Liver (tissue), 8 donors: ENCODE measurements at regions not wholly inside any gene's neighbourhood (a gene's known extent, or its start where the extent isn't known, plus 50 kb on each side); places are given as distances from the start of the nearest gene placed in this dataset.

Source experiments
- DNase-seq: peaks from one replicate; pipeline ENCODE4 v3.0.0-alpha.2; 2017; ENCODE audit warnings: low spot score
- H3K27ac ChIP-seq, 2 donors: one replicate each; pipeline ENCODE4 v1.7.0; 2013; ENCODE audit warnings: inconsistent platforms in 2 of 2, low read length in 2 of 2, control low read depth in 1 of 2, low read depth in 1 of 2, mild to moderate bottlenecking in 1 of 2
- H3K27me3 ChIP-seq, 4 donors: one replicate each; pipeline versions ENCODE4 v1.6.1 to v1.7.0; 2013; ENCODE audit warnings: low read length in 3 of 4, inconsistent platforms in 1 of 4, mild to moderate bottlenecking in 1 of 4, moderate library complexity in 1 of 4; ENCODE audit not compliant: control insufficient read depth in 4 of 4, insufficient read depth in 4 of 4
- H3K36me3 ChIP-seq, 4 donors: one replicate each; pipeline versions ENCODE4 v1.6.1 to v1.7.0; 2013; ENCODE audit warnings: low read length in 3 of 4, mild to moderate bottlenecking in 3 of 4, low read depth in 1 of 4, moderate library complexity in 1 of 4; ENCODE audit not compliant: control insufficient read depth in 4 of 4, insufficient read depth in 3 of 4
- H3K4me1 ChIP-seq, 4 donors: one replicate each; pipeline versions ENCODE4 v1.6.1 to v1.7.0; 2013; ENCODE audit warnings: low read length in 3 of 4, mild to moderate bottlenecking in 3 of 4, moderate library complexity in 1 of 4; ENCODE audit not compliant: control insufficient read depth in 4 of 4, insufficient read depth in 4 of 4
- H3K4me3 ChIP-seq, 3 donors: one replicate each; pipeline versions ENCODE4 v1.6.1 to v1.7.0; 2013; ENCODE audit warnings: low read length in 3 of 3, control low read depth in 1 of 3, low read depth in 1 of 3, mild to moderate bottlenecking in 1 of 3
- H3K9ac ChIP-seq, 2 donors: one replicate each; pipeline ENCODE4 v1.7.0; 2013; ENCODE audit warnings: low read length in 2 of 2, mild to moderate bottlenecking in 2 of 2, moderate library complexity in 2 of 2, control low read depth in 1 of 2, low read depth in 1 of 2
- H3K9me3 ChIP-seq, 4 donors: one replicate each; pipeline versions ENCODE4 v1.6.1 to v1.7.0; 2013; ENCODE audit warnings: low read length in 3 of 4; ENCODE audit not compliant: control insufficient read depth in 4 of 4
- ATF3 ChIP-seq: IDR thresholded peaks from 2 replicates; pipeline ENCODE4 v1.6.1; 2016; ENCODE audit warnings: antibody characterized with exemption
- CTCF ChIP-seq: fragments of 150-350 bp; IDR thresholded peaks from 2 replicates; pipeline ENCODE4 v1.5.1; 2017; ENCODE audit warnings: improper control_type of control experiment, low read depth, low read length; ENCODE audit not compliant: missing input control
- FOXA1 ChIP-seq: IDR thresholded peaks from 2 replicates; pipeline ENCODE4 v1.6.1; 2016; ENCODE audit warnings: antibody characterized with exemption
- FOXA2 ChIP-seq: IDR thresholded peaks from 2 replicates; pipeline ENCODE4 v1.6.1; 2016; ENCODE audit warnings: antibody characterized with exemption
- GABPA ChIP-seq, 2 donors: IDR thresholded peaks in 1 of 2; conservative IDR thresholded peaks in 1 of 2; 2 replicates each; pipeline ENCODE4 v1.6.1; 2016; ENCODE audit warnings: antibody characterized with exemption in 2 of 2, mild to moderate bottlenecking in 1 of 2, moderate library complexity in 1 of 2
- HNF4G ChIP-seq: IDR thresholded peaks from 2 replicates; pipeline ENCODE4 v1.6.1; 2016; ENCODE audit warnings: antibody characterized with exemption
- JUND ChIP-seq, 2 donors: IDR thresholded peaks; 2 replicates each; pipeline ENCODE4 v1.6.1; 2016; ENCODE audit warnings: antibody characterized with exemption in 2 of 2
- MAX ChIP-seq: IDR thresholded peaks from 2 replicates; pipeline ENCODE4 v1.6.1; 2016; ENCODE audit warnings: antibody characterized with exemption
- NR2F2 ChIP-seq: IDR thresholded peaks from 2 replicates; pipeline ENCODE4 v1.6.1; 2016; ENCODE audit warnings: antibody characterized with exemption
- RAD21 ChIP-seq, 2 donors: IDR thresholded peaks; 2 replicates each; pipeline ENCODE4 v1.6.1; 2016; ENCODE audit warnings: antibody characterized with exemption in 2 of 2, mild to moderate bottlenecking in 2 of 2
- REST ChIP-seq: IDR thresholded peaks from 2 replicates; pipeline ENCODE4 v1.6.1; 2016; ENCODE audit warnings: antibody characterized with exemption, mild to moderate bottlenecking
- RXRA ChIP-seq, 2 donors: IDR thresholded peaks; 2 replicates each; pipeline ENCODE4 v1.6.1; 2017 to 2018; ENCODE audit warnings: antibody characterized with exemption in 2 of 2, mild to moderate bottlenecking in 1 of 2
- SP1 ChIP-seq: IDR thresholded peaks from 2 replicates; pipeline ENCODE4 v1.6.1; 2018; ENCODE audit warnings: antibody characterized with exemption, mild to moderate bottlenecking
- YY1 ChIP-seq: IDR thresholded peaks from 2 replicates; pipeline ENCODE4 v1.6.1; 2016; ENCODE audit warnings: antibody characterized with exemption, mild to moderate bottlenecking
- ZBTB33 ChIP-seq: IDR thresholded peaks from 2 replicates; pipeline ENCODE4 v1.6.1; 2016; ENCODE audit warnings: antibody characterized with exemption
- WGBS: extraction: QIAGEN DNeasy Blood & Tissue Kit; methylation state at CpG from one replicate; pipeline ENCODE4 v1.1.7; 2013; 5-methylcytosine and 5-hydroxymethylcytosine counted together
- donor health status: healthy.
- donor health status: healthy.
- donor health status: healthy.
- donor health status: healthy.
- donor health status: healthy.

- DNase-seq = no peak
- Histone ChIP-seq H3K9ac (no peak overlapping the region), H3K4me1 (no peaks in the 10 kb centered on the region), H3K4me3 (no peak overlapping the region), H3K27ac (no peak overlapping the region), H3K36me3 (no peaks in the 10 kb centered on the region), H3K9me3 (no peaks in the 10 kb centered on the region), H3K27me3 (no peaks in the 10 kb centered on the region)
- TF ChIP-seq YY1 (no peak), FOXA2 (no peak), RXRA (IDR thresholded peaks at IDR 0.05) (no peak), JUND (IDR thresholded peaks at IDR 0.05) (no peak), NR2F2 (no peak), MAX (no peak)
- 89% methylated on average over 16 of the region's 16 CpGs for WGBS
Measured at GRCh38 chr14:101108579-101109346, 205.2 kb upstream of the RTL1 start.

- no peak for TF ChIP-seq GABPA (IDR thresholded peaks at IDR 0.05 in 1 of 2, conservative IDR thresholded peaks at IDR 0.05 in 1 of 2)
- no peak for TF ChIP-seq FOXA1
- TF ChIP-seq CTCF = no peak
- no peak for TF ChIP-seq JUND (IDR thresholded peaks at IDR 0.05)
- TF ChIP-seq RAD21 (IDR thresholded peaks at IDR 0.05) = no peak
- no peak for TF ChIP-seq HNF4G
- 97% methylated on average over 8 of the region's 8 CpGs for WGBS
- Histone ChIP-seq H3K4me3 (no peak overlapping the region), H3K36me3 (no peaks in the 10 kb centered on the region), H3K9ac (no peak overlapping the region), H3K9me3 (no peaks in the 10 kb centered on the region), H3K27ac (no peak overlapping the region), H3K27me3 (no peaks in the 10 kb centered on the region), H3K4me1 (no peaks in the 10 kb centered on the region)
- DNase-seq = peak; percentile 31
Measured at GRCh38 chr14:101109347-101109638, 205.8 kb upstream of the RTL1 start.

- 76% methylated on average over 15 of the region's 15 CpGs for WGBS
- peak; percentile 29 for DNase-seq
Measured at GRCh38 chr14:101109981-101110728, 206.6 kb upstream of the RTL1 start.

More at GRCh38 chr14:101109981-101110728, 206.6 kb upstream of the RTL1 start:
- TF ChIP-seq FOXA2 = no peak
- no peak for TF ChIP-seq ATF3
- TF ChIP-seq REST = no peak
- no peak for TF ChIP-seq JUND (IDR thresholded peaks at IDR 0.05)
- no peak for TF ChIP-seq SP1
- no peak for TF ChIP-seq NR2F2
- no peak for TF ChIP-seq ZBTB33
- H3K36me3 ChIP-seq = no peaks in the 10 kb centered on the region
- no peaks in the 10 kb centered on the region for H3K9me3 ChIP-seq
- no peak overlapping the region for H3K9ac ChIP-seq
- no peaks in the 10 kb centered on the region for H3K4me1 ChIP-seq
- H3K27me3 ChIP-seq = no peaks in the 10 kb centered on the region
- H3K4me3 ChIP-seq = no peak overlapping the region
- no peak overlapping the region for H3K27ac ChIP-seq
